ENCODE measurements at regions not wholly inside any gene's neighbourhood (a gene's known extent, or its start where the extent isn't known, plus 50 kb on each side); places are given as distances from the start of the nearest gene placed in this dataset.

GRCh38 chr2:120455390-120455789 lies 109.5 kb downstream of the INHBB start:
- TF ChIP-seq, protein P1, sequence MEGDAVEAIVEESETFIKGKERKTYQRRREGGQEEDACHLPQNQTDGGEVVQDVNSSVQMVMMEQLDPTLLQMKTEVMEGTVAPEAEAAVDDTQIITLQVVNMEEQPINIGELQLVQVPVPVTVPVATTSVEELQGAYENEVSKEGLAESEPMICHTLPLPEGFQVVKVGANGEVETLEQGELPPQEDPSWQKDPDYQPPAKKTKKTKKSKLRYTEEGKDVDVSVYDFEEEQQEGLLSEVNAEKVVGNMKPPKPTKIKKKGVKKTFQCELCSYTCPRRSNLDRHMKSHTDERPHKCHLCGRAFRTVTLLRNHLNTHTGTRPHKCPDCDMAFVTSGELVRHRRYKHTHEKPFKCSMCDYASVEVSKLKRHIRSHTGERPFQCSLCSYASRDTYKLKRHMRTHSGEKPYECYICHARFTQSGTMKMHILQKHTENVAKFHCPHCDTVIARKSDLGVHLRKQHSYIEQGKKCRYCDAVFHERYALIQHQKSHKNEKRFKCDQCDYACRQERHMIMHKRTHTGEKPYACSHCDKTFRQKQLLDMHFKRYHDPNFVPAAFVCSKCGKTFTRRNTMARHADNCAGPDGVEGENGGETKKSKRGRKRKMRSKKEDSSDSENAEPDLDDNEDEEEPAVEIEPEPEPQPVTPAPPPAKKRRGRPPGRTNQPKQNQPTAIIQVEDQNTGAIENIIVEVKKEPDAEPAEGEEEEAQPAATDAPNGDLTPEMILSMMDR (IDR thresholded peaks at IDR 0.05), result no peak

DNA sequence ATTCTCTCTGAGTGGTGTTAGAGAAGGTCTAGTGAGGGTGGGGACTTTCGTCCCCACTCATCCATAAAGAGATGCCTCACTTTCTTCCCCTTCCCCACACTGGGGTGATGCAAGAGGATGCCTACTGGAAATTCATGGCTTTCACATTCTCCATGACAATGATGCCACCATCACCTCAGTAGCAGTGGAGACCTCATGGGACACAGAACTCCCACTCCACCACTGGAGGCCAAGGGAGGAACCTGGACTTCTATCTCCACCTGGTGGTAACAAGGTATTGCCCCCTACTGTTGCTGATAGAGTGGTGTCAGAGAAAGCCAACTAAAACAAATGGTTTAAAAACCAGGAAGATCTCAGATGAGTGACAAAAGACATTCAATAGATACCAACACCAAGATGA lies 110.9 kb downstream of the INHBB start:
- TF ChIP-seq, protein P1 (IDR thresholded peaks at IDR 0.05), result peak; percentile 29; the same call in 1 of the 2 replicates

DNA sequence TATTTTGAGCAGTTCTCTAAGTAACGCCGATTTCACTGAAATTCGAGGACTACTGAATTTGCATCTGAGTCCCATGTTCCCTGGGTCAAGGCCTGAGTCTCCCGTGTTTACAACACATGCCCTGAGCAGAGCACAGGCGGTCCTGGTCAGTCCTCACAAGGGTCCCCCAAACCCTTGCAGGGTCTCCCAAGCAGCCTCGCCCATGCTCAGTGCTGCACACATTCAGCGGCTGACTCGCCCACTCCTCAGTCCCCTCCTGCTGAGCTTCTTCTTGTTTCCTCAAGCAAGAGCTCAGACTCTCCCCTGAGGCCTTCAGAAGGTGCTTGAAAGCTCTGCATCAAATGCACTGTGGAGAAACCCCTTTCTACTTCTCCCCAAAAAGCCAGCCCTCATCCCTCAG lies 114.6 kb downstream of the INHBB start:
- TF ChIP-seq, protein P1 (IDR thresholded peaks at IDR 0.05), result no peak

DNA sequence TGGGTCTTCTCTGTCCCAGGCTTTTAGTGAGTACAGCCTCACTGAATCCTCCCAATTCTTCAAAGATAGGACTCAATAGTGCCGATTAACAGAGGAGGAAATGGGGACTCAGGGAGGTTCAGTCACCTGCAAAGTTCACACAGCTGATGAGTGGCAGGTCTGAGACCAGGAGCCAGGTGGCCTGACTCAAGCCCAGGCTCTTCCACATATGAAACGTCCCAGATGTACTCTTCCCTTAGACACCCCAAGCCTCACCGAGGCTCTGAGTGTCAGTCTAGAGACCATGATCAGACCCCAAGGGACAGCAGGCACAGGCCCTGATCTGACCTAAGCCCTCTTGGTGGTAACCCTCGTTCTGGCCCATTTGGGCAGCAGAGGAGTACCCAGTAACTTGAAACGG lies 115.2 kb downstream of the INHBB start:
- TF ChIP-seq, protein P1 (IDR thresholded peaks at IDR 0.05), result no peak

- TF ChIP-seq, protein P1 (IDR thresholded peaks at IDR 0.05), result no peak
Observed at GRCh38 chr2:120461546-120462537, 115.9 kb downstream of the INHBB start.

DNA sequence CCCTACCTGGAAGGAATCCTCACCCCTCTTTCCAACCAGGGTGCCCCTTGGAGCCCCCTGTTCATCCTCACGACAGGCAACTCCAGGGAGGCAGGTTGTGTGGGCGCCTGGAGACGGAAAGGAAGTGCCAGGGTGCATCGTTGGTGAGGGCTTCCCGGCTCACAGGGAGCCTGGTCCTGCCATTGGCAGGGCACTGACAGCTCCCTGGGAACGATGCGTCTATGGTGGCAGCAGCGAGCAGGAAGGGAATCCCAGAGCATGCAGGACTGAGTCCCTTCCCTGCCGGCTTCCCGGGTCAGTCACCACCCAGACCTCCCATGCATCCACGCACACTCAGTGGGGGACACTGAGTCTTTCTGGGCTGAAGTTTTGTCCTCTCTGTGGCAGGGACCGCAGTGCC lies 117.6 kb downstream of the INHBB start:
- TF ChIP-seq, protein P1 (IDR thresholded peaks at IDR 0.05), result no peak

DNA sequence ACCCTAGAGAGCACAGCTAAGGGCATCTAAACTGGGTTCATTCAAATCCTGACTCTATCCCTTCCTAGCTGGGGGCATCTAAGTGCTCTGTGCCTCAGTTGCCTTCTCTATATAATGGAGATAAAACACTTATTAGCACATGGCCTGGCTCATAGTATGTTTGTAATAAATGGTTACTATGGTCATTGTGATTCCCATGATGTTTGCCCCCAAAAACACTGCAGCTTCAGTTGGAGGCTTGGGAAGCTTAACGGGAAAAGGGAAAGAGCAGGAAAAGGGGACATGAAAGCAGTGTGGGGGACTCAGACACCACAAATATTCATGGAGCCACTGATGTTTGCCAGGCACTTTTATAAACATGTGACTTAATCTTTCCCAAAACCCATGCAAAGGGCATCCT lies 118.1 kb downstream of the INHBB start:
- TF ChIP-seq, protein P1 (IDR thresholded peaks at IDR 0.05), result no peak
